Activated T-helper 17 cell treated with anti-CD3 and anti-CD28 coated beads, Interleukin-2, amount 50 U/mL, for 72 hours (primary cell): ENCODE measurements at regions not wholly inside any gene's neighbourhood (a gene's known extent, or its start where the extent isn't known, plus 50 kb on each side); places are given as distances from the start of the nearest gene placed in this dataset.

ENCODE experiments used
- ATAC-seq: fragments of 150-1000 bp; cut with Tn5 transposase; replicated peaks from 2 replicates; pipeline ENCODE4 v1.10.0; 2021; ENCODE audit warnings: mild to moderate bottlenecking, moderate library complexity
- H3K27ac Mint-ChIP-seq: one replicate; pipeline ENCODE4 v1.8.0; 2022; ENCODE audit warnings: mixed read lengths
- H3K27me3 Mint-ChIP-seq: one replicate; pipeline ENCODE4 v1.8.0; 2022; ENCODE audit warnings: mixed read lengths
- H3K36me3 Mint-ChIP-seq: one replicate; pipeline ENCODE4 v1.8.0; 2022; ENCODE audit warnings: low read depth, mild to moderate bottlenecking, mixed read lengths
- H3K4me1 Mint-ChIP-seq: one replicate; pipeline ENCODE4 v1.8.0; 2022; ENCODE audit warnings: mixed read lengths
- H3K4me3 Mint-ChIP-seq: one replicate; pipeline ENCODE4 v1.8.0; 2022; ENCODE audit warnings: mild to moderate bottlenecking, mixed read lengths
- H3K9me3 Mint-ChIP-seq: one replicate; pipeline ENCODE4 v1.8.0; 2022; ENCODE audit warnings: mixed read lengths

GRCh38 chrX:131728295-131729145 is 184.6 kb downstream of the OR13H1 start:
- Mint-ChIP-seq H3K36me3 (no peaks in the 10 kb centered on the region), H3K27me3 (no peaks in the 10 kb centered on the region), H3K4me1 (no peaks in the 10 kb centered on the region), H3K9me3 (peaks cover 3% of the 10 kb centered on the region), H3K4me3 (no peak overlapping the region), H3K27ac (no peak overlapping the region)
- no peak for ATAC-seq

- Mint-ChIP-seq H3K4me1 (no peaks in the 10 kb centered on the region), H3K9me3 (peaks cover 3% of the 10 kb centered on the region), H3K27me3 (no peaks in the 10 kb centered on the region), H3K36me3 (no peaks in the 10 kb centered on the region), H3K4me3 (no peak overlapping the region), H3K27ac (no peak overlapping the region)
- ATAC-seq, result no peak
Observed at GRCh38 chrX:131729295-131729694, 185.4 kb downstream of the OR13H1 start.

- Mint-ChIP-seq H3K36me3 (no peaks in the 10 kb centered on the region), H3K9me3 (no peaks in the 10 kb centered on the region), H3K4me3 (no peak overlapping the region), H3K27me3 (no peaks in the 10 kb centered on the region), H3K27ac (no peak overlapping the region), H3K4me1 (no peaks in the 10 kb centered on the region)
- ATAC-seq, result no peak
Observed at GRCh38 chrX:131734621-131735020, 190.7 kb downstream of the OR13H1 start.

GRCh38 chrX:131735127-131735526 is 191.3 kb downstream of the OR13H1 start:
- ATAC-seq, result no peak
- no peaks in the 10 kb centered on the region for H3K4me1 Mint-ChIP-seq
- no peaks in the 10 kb centered on the region for H3K9me3 Mint-ChIP-seq
- no peaks in the 10 kb centered on the region for H3K36me3 Mint-ChIP-seq
- H3K27ac Mint-ChIP-seq, result no peak overlapping the region
- no peak overlapping the region for H3K4me3 Mint-ChIP-seq
- H3K27me3 Mint-ChIP-seq, result no peaks in the 10 kb centered on the region

- Mint-ChIP-seq H3K4me1 (no peaks in the 10 kb centered on the region), H3K9me3 (peaks cover 4% of the 10 kb centered on the region), H3K27me3 (no peaks in the 10 kb centered on the region), H3K27ac (no peak overlapping the region), H3K36me3 (no peaks in the 10 kb centered on the region), H3K4me3 (no peak overlapping the region)
- ATAC-seq, result no peak
Observed at GRCh38 chrX:131739823-131740222, 195.9 kb downstream of the OR13H1 start.

- Mint-ChIP-seq H3K36me3 (no peaks in the 10 kb centered on the region), H3K9me3 (peaks cover 4% of the 10 kb centered on the region), H3K4me1 (no peaks in the 10 kb centered on the region), H3K27me3 (no peaks in the 10 kb centered on the region), H3K4me3 (no peak overlapping the region), H3K27ac (no peak overlapping the region)
- no peak for ATAC-seq
Observed at GRCh38 chrX:131741103-131741581, 197.3 kb downstream of the OR13H1 start.

GRCh38 chrX:131745942-131746489 is 202.1 kb downstream of the OR13H1 start:
- H3K4me1 Mint-ChIP-seq, result no peaks in the 10 kb centered on the region
- H3K4me3 Mint-ChIP-seq, result no peak overlapping the region
- H3K9me3 Mint-ChIP-seq, result no peaks in the 10 kb centered on the region
- peaks cover 11% of the 10 kb centered on the region for H3K36me3 Mint-ChIP-seq
- ATAC-seq, result no peak
- H3K27me3 Mint-ChIP-seq, result no peaks in the 10 kb centered on the region
- H3K27ac Mint-ChIP-seq, result no peak overlapping the region

- Mint-ChIP-seq H3K4me3 (no peak overlapping the region), H3K36me3 (peaks cover 11% of the 10 kb centered on the region), H3K27me3 (no peaks in the 10 kb centered on the region), H3K4me1 (no peaks in the 10 kb centered on the region), H3K9me3 (no peaks in the 10 kb centered on the region), H3K27ac (no peak overlapping the region)
- ATAC-seq, result no peak
Observed at GRCh38 chrX:131746491-131746968, 202.7 kb downstream of the OR13H1 start.

- peaks cover 11% of the 10 kb centered on the region for H3K36me3 Mint-ChIP-seq
- ATAC-seq, result no peak
- H3K4me1 Mint-ChIP-seq, result no peaks in the 10 kb centered on the region
- H3K27ac Mint-ChIP-seq, result no peak overlapping the region
- H3K9me3 Mint-ChIP-seq, result no peaks in the 10 kb centered on the region
- H3K4me3 Mint-ChIP-seq, result no peak overlapping the region
- H3K27me3 Mint-ChIP-seq, result no peaks in the 10 kb centered on the region
Observed at GRCh38 chrX:131747173-131747572, 203.3 kb downstream of the OR13H1 start.

GRCh38 chrX:131752493-131753198 is 208.8 kb downstream of the OR13H1 start:
- H3K9me3 Mint-ChIP-seq, result no peaks in the 10 kb centered on the region
- no peak overlapping the region for H3K4me3 Mint-ChIP-seq
- H3K27me3 Mint-ChIP-seq, result no peaks in the 10 kb centered on the region
- H3K36me3 Mint-ChIP-seq, result peaks cover 20% of the 10 kb centered on the region
- no peak for ATAC-seq
- H3K4me1 Mint-ChIP-seq, result no peaks in the 10 kb centered on the region
- H3K27ac Mint-ChIP-seq, result no peak overlapping the region

- Mint-ChIP-seq H3K36me3 (no peaks in the 10 kb centered on the region), H3K27ac (no peak overlapping the region), H3K4me1 (no peaks in the 10 kb centered on the region), H3K9me3 (no peaks in the 10 kb centered on the region), H3K4me3 (no peak overlapping the region), H3K27me3 (no peaks in the 10 kb centered on the region)
- ATAC-seq, result no peak
Observed at GRCh38 chrX:131762802-131763234, 218.9 kb downstream of the OR13H1 start.

GRCh38 chrX:131763674-131764073 is 219.8 kb downstream of the OR13H1 start:
- Mint-ChIP-seq H3K27me3 (no peaks in the 10 kb centered on the region), H3K27ac (no peak overlapping the region), H3K9me3 (no peaks in the 10 kb centered on the region), H3K4me3 (no peak overlapping the region), H3K4me1 (no peaks in the 10 kb centered on the region), H3K36me3 (no peaks in the 10 kb centered on the region)
- no peak for ATAC-seq

- Mint-ChIP-seq H3K9me3 (no peaks in the 10 kb centered on the region), H3K4me3 (no peak overlapping the region), H3K27ac (no peak overlapping the region), H3K36me3 (no peaks in the 10 kb centered on the region), H3K27me3 (no peaks in the 10 kb centered on the region), H3K4me1 (no peaks in the 10 kb centered on the region)
- ATAC-seq, result no peak
Observed at GRCh38 chrX:131764216-131764615, 220.3 kb downstream of the OR13H1 start.

- Mint-ChIP-seq H3K4me3 (no peak overlapping the region), H3K4me1 (no peaks in the 10 kb centered on the region), H3K27me3 (no peaks in the 10 kb centered on the region)
Observed at GRCh38 chrX:131778269-131779218, 234.7 kb downstream of the OR13H1 start.

More at GRCh38 chrX:131778269-131779218, 234.7 kb downstream of the OR13H1 start:
- H3K36me3 Mint-ChIP-seq, result no peaks in the 10 kb centered on the region
- ATAC-seq, result no peak
- H3K27ac Mint-ChIP-seq, result no peak overlapping the region
- H3K9me3 Mint-ChIP-seq, result no peaks in the 10 kb centered on the region
